Naive thymus-derived CD8-positive, alpha-beta T cell (primary cell): ENCODE measurements at regions not wholly inside any gene's neighbourhood (a gene's known extent, or its start where the extent isn't known, plus 50 kb on each side); places are given as distances from the start of the nearest gene placed in this dataset.
"Not testable (repeated sequence)": the region's sequence is repeated elsewhere in the genome, so short reads cannot be mapped to it uniquely, and the experiment has no call there.

Experiments used
- ATAC-seq, 2 donors: fragments of 150-1000 bp; cut with Tn5 transposase in 1 of 2; sonication (Bioruptor Pico), chemical (Tn5 transposase) in 1 of 2; 1 replicate in 1 of 2; 2 replicates in 1 of 2; pipeline ENCODE4 v1.10.0; 2021; ENCODE audit warnings: mild to moderate bottlenecking in 2 of 2, moderate library complexity in 2 of 2
- POLR2A ChIA-PET: fragments of 350-600 bp; sonication (Branson Sonifier 250); formaldehyde crosslinking; loops from one replicate; lab custom pipeline; 2021; ENCODE audit warnings: antibody characterized with exemption; lab: Charles Lee
- DNase-seq, 10 donors: peaks; one replicate each; pipeline versions ENCODE4 v3.0.0 to v3.0.0-alpha.2; 2020 to 2022
- H3K27ac Mint-ChIP-seq, 10 donors: one replicate each; pipeline ENCODE4 v1.8.0; 2020 to 2022; ENCODE audit warnings: mild to moderate bottlenecking in 10 of 10, mixed read lengths in 10 of 10, moderate library complexity in 4 of 10, inconsistent platforms in 1 of 10
- H3K27me3 Mint-ChIP-seq, 5 donors: one replicate each; pipeline ENCODE4 v1.8.0; 2021 to 2022; ENCODE audit warnings: mixed read lengths in 5 of 5
- H3K36me3 Mint-ChIP-seq, 3 donors: one replicate each; pipeline ENCODE4 v1.8.0; 2020 to 2022; ENCODE audit warnings: mixed read lengths in 3 of 3, mild to moderate bottlenecking in 2 of 3, inconsistent platforms in 1 of 3
- H3K4me1 Mint-ChIP-seq, 4 donors: one replicate each; pipeline ENCODE4 v1.8.0; 2021 to 2022; ENCODE audit warnings: mixed read lengths in 4 of 4
- H3K4me3 Mint-ChIP-seq, 10 donors: one replicate each; pipeline ENCODE4 v1.8.0; 2020 to 2022; ENCODE audit warnings: mild to moderate bottlenecking in 10 of 10, mixed read lengths in 10 of 10, moderate library complexity in 6 of 10, inconsistent platforms in 1 of 10
- H3K9me3 Mint-ChIP-seq, 9 donors: one replicate each; pipeline ENCODE4 v1.8.0; 2020 to 2022; ENCODE audit warnings: mixed read lengths in 9 of 9, mild to moderate bottlenecking in 3 of 9, inconsistent platforms in 1 of 9, moderate library complexity in 1 of 9

DNA sequence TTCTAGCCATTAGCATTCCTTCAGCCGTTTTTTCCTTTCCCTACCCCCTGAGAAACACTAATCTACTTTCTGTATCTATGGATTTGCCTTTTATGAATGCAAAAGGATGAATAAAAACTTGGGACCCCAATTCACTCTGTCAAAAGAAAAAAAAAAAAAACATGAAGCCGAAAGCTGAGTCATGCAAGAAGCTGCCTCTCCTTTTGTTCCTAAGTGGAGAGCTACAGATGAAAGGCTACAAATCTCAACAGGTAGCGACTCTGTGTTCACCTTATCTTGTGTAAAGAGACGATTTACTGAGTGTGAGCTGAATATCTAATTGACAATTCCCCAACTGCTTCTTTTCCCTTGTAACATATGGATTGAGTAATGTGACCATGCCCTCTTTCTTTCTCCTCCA lies 1072.8 kb downstream of the UQCRFS1 start:
- POLR2A ChIA-PET = no interaction called here
- peaks cover 0 to 37% (median 11%) of the 10 kb centered on the region in 9 donors for H3K9me3 Mint-ChIP-seq
- no peaks in the 10 kb centered on the region for H3K4me1 Mint-ChIP-seq
- no peaks in the 10 kb centered on the region for H3K27me3 Mint-ChIP-seq
- H3K36me3 Mint-ChIP-seq = no peaks in the 10 kb centered on the region
- H3K27ac Mint-ChIP-seq = no peak overlapping the region
- no peak for DNase-seq
- no peak for ATAC-seq
- H3K4me3 Mint-ChIP-seq = no peak overlapping the region

DNA sequence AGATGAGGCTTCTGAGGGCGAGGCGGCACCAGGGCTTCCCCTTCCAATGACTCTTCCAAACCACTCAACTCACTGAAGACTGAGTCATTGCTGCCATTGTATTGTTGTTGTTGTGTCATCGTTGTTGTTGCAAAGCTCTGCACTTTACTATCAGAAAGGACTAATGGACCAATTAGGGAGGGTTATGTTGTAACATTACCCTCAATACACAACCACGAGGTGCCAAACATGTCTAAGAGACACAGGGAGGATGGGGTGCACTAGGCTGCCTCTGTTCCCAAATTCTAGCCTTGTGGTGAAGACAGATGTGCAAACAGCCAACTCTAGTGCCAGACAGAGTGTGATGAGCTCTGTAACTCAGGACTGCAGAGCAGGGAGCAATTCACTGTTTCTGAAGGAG lies 1075.2 kb downstream of the UQCRFS1 start:
- Mint-ChIP-seq H3K27me3 (peaks cover 0 to 4% (median 1%) of the 10 kb centered on the region in 5 donors), H3K9me3 (peaks cover 0 to 33% (median 13%) of the 10 kb centered on the region in 9 donors), H3K36me3 (no peaks in the 10 kb centered on the region), H3K27ac (no peak overlapping the region), H3K4me3 (no peak overlapping the region), H3K4me1 (no peaks in the 10 kb centered on the region)
- ATAC-seq (no peak), DNase-seq (no peak)
- POLR2A ChIA-PET = no interaction called here

DNA sequence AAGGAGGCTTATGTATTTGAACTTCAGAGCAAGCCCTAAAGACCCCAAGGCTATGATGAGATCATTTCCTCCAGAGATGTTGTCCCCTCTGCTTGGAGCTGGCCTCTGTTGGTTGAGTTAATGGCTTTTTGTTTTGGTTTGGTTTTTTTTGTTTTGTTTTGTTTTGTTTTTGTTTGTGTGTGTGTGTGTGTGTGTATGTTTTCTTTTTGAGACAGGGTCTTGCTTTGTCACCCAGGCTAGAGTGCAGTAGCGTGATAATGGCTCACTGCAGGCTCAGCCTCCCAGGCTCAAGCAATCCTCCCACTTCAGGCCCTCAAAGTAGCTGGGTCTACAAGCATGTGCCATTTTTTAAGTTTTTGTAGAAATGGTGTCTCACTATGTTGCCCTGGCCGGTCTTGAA lies 1076.2 kb downstream of the UQCRFS1 start:
- peaks cover 0 to 6% (median 1%) of the 10 kb centered on the region in 5 donors for H3K27me3 Mint-ChIP-seq
- peaks cover 0 to 33% (median 12%) of the 10 kb centered on the region in 9 donors for H3K9me3 Mint-ChIP-seq
- no peaks in the 10 kb centered on the region for H3K36me3 Mint-ChIP-seq
- POLR2A ChIA-PET = no interaction called here
- ATAC-seq (no peak), DNase-seq (no peak)
- no peaks in the 10 kb centered on the region for H3K4me1 Mint-ChIP-seq
- no peak overlapping the region for H3K27ac Mint-ChIP-seq
- H3K4me3 Mint-ChIP-seq = no peak overlapping the region

DNA sequence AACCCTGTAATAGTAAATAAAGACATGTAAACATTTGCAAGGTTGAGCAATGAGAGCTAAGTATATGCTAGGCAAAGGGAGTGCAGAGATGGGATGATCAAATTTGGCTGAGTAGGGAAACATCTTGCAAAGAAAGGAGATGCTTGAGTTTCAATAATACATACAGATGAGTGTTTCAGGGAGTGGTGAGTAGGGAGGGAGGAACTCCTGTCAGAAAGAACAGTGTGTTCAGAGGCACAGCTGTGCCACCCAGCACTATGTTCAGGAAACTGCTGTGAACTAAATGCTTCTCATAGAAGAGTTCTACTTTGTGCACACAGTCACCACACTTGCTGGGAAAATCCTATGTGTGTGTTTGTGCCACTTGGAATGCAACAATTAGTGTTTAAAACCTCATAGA lies 1077.1 kb downstream of the UQCRFS1 start:
- Mint-ChIP-seq H3K27me3 (peaks cover 0 to 11% (median 2%) of the 10 kb centered on the region in 5 donors), H3K36me3 (no peaks in the 10 kb centered on the region), H3K27ac (no peak overlapping the region), H3K9me3 (peaks cover 0 to 29% (median 11%) of the 10 kb centered on the region in 9 donors), H3K4me3 (no peak overlapping the region), H3K4me1 (no peaks in the 10 kb centered on the region)
- DNase-seq (no peak), ATAC-seq (no peak)
- POLR2A ChIA-PET = no interaction called here

DNA sequence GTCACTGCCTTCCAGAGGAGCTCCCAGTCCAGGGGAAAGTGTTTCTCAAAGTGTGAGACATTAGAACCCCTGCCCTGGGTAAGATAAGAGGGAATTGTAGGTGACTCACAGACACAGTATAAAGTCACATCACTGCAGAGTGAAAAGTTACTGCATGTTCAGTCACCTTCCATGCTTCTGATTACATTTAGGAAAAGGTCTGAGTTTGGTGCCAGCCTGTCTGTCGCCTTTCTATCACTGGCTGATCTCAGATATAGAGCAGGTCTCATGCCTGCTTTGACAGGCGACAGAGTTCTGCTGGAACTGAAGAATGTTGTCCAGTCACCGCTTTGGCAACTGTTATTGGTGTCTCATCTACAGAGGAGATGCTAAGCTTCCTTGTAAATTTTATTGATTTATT lies 1078.6 kb downstream of the UQCRFS1 start:
- POLR2A ChIA-PET = no interaction called here
- H3K4me1 Mint-ChIP-seq = no peaks in the 10 kb centered on the region
- H3K27ac Mint-ChIP-seq = no peak overlapping the region
- peaks cover 0 to 21% (median 8%) of the 10 kb centered on the region in 9 donors for H3K9me3 Mint-ChIP-seq
- no peaks in the 10 kb centered on the region for H3K36me3 Mint-ChIP-seq
- DNase-seq = no peak
- H3K27me3 Mint-ChIP-seq = peaks cover 0 to 11% (median 2%) of the 10 kb centered on the region in 5 donors
- ATAC-seq = no peak
- no peak overlapping the region for H3K4me3 Mint-ChIP-seq

DNA sequence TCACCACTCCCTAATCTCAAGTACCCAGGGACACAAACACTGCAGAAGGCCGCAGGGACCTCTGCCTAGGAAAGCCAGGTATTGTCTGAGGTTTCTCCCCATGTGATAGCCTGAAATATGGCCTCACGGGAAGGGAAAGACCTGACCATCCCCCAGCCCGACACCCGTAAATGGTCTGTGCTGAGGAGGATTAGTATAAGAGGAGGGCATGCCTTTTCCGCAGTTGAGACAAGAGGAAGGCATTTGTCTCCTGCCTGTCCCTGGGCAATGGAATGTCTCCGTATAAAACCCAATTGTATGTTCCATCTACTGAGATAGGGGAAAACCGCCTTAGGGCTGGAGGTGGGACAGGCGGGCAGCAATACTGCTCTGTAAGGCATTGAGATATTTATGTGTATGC lies 1082.1 kb downstream of the UQCRFS1 start:
- POLR2A ChIA-PET, H3K36me3 Mint-ChIP-seq, H3K4me1 Mint-ChIP-seq, DNase-seq, ATAC-seq, H3K27ac Mint-ChIP-seq, H3K4me3 Mint-ChIP-seq: not testable (repeated sequence)
- peaks cover 0 to 14% (median 8%) of the 10 kb centered on the region in 9 donors for H3K9me3 Mint-ChIP-seq
- peaks cover 0 to 21% (median 2%) of the 10 kb centered on the region in 5 donors for H3K27me3 Mint-ChIP-seq

DNA sequence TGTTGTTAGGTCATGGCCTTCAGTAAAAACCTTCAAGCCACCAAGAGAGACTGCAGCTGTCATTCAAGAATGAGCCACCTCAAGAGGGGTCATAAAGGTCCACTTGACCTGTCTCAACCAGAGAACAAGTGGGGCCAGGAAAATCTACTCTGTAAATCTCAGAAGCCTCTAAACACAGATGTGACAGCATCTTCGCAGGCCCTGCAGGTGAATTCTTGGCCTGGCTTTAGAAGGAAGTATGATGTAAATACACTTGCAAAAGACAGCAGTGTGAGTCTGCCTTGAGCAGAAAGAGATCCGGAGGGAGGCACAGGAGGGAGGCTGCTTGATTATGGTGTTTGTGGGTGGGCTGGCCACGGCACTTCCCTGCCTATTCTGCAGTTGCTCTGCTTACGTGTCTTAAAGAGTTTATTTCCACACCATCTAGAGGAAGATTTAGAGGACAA lies 1082.9 kb downstream of the UQCRFS1 start:
- peaks cover 0 to 3% (median 0%) of the 10 kb centered on the region in 3 donors for H3K36me3 Mint-ChIP-seq
- DNase-seq (no peak), ATAC-seq (no peak)
- POLR2A ChIA-PET = no interaction called here
- no peaks in the 10 kb centered on the region for H3K4me1 Mint-ChIP-seq
- H3K27ac Mint-ChIP-seq = no peak overlapping the region
- H3K9me3 Mint-ChIP-seq = peaks cover 0 to 14% (median 4%) of the 10 kb centered on the region in 9 donors
- peaks cover 0 to 21% (median 2%) of the 10 kb centered on the region in 5 donors for H3K27me3 Mint-ChIP-seq
- H3K4me3 Mint-ChIP-seq = no peak overlapping the region

DNA sequence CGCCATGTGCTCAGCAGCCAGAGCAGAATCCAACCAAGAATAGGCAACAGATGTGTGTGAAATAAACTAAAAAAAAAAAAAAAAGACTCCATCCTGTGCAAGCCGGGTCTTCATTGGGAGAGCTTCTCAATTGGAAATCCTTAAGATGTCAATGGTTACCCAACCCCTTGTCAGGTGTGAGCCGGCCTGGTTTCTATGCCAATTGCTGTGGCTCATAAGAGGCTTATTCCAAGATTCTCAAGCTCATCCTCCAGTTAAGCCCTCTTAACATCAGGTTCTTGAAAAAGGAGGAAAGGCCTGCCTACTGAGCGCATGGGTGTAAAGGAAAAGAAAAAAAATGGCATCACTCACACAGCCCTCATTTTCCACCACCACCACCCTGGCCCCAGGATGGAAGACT lies 1084.6 kb downstream of the UQCRFS1 start:
- POLR2A ChIA-PET = no interaction called here
- no peak for DNase-seq
- H3K27me3 Mint-ChIP-seq = peaks cover 0 to 21% (median 4%) of the 10 kb centered on the region in 5 donors
- H3K36me3 Mint-ChIP-seq = peaks cover 0 to 3% (median 0%) of the 10 kb centered on the region in 3 donors
- peaks cover 0 to 12% (median 6%) of the 10 kb centered on the region in 9 donors for H3K9me3 Mint-ChIP-seq
- ATAC-seq = no peak
- H3K4me3 Mint-ChIP-seq = no peak overlapping the region
- no peak overlapping the region for H3K27ac Mint-ChIP-seq
- no peaks in the 10 kb centered on the region for H3K4me1 Mint-ChIP-seq

DNA sequence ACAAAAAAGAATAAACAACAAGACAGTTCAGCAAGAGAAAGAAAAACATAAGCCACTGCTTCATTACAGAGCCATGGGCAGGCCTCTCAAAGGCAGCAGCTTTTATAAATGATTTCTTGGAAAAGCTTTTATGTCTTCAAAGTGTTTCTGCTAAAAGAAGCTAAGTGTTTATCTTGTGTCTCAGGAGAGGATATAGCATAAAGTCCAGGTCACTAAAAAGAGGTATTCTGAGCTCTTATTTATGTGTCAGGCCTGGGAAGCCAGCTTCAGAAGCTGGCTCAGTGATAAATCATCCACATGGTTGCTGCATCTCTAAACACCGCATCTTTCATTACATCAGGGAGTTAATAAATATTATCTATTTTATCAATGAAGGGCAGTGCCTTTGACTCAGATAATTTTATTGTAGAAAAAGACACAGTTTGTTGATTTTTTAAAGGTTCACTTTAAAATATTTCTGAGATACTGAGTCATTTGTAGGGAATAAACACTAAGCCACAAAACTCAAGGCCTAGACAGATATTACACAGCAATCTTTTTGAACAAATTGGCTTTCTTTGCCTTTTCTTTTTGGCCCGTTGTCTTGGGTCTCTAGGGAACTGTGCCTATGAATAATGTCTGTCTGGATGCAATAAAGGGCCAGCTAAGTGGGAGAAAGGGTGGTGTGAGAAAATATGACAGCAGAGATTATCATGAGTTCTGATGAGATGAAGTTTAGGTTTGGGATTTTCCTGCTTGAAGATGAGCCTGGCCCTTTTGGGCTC lies 1086.6 kb downstream of the UQCRFS1 start:
- POLR2A ChIA-PET = no interaction called here
- H3K27me3 Mint-ChIP-seq = peaks cover 0 to 13% (median 1%) of the 10 kb centered on the region in 5 donors
- no peak overlapping the region for H3K27ac Mint-ChIP-seq
- peaks cover 0 to 3% (median 0%) of the 10 kb centered on the region in 3 donors for H3K36me3 Mint-ChIP-seq
- ATAC-seq (no peak), DNase-seq (no peak)
- no peak overlapping the region for H3K4me3 Mint-ChIP-seq
- peaks cover 0 to 16% (median 6%) of the 10 kb centered on the region in 9 donors for H3K9me3 Mint-ChIP-seq
- no peaks in the 10 kb centered on the region for H3K4me1 Mint-ChIP-seq

DNA sequence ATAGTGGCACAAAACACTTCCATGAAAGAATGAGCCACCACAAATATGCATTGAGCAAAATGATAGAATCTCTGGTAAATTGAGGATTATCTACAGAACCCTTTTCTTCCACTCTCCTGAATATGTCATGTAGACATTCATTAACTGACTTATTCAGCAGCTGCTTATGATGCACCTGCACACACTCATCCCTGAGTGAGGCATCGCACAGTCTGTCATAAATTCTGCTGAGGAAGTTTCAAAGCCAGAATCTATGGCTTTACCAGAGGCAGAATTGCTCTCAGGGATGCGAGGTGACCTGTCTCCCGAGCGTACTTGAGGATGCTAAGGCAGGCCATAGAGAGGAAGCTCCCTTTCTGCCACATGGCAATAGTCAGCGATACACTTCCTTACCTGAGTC lies 1090.2 kb downstream of the UQCRFS1 start:
- DNase-seq (no peak), ATAC-seq (no peak)
- POLR2A ChIA-PET = no interaction called here
- H3K36me3 Mint-ChIP-seq = peaks cover 0 to under 1% (median 0%) of the 10 kb centered on the region in 3 donors
- no peak overlapping the region for H3K4me3 Mint-ChIP-seq
- H3K27ac Mint-ChIP-seq = no peak overlapping the region
- peaks cover 0 to 15% (median 0%) of the 10 kb centered on the region in 9 donors for H3K9me3 Mint-ChIP-seq
- H3K4me1 Mint-ChIP-seq = no peaks in the 10 kb centered on the region
- peaks cover 0 to 4% (median 0%) of the 10 kb centered on the region in 5 donors for H3K27me3 Mint-ChIP-seq

DNA sequence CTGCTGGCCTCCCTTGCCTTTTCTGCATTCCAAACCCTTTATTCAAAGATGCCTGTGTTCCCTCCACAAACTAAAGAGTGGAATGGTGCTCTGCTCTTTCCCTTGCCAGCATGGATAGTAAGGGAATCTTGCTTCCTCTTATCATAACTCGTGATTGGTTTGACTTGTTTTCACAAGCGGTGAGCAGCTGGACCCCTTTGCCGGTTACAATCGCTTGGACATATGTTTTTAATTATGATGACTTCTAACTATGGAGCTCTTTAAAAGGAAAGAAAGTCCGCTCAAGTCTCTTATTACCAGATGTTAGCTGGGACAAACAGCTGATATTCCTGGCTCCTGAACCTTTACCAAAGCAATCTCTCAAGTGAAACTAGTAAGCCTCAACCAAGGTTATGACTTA lies 1094.7 kb downstream of the UQCRFS1 start:
- no peak overlapping the region for H3K27ac Mint-ChIP-seq
- POLR2A ChIA-PET = no interaction called here
- H3K9me3 Mint-ChIP-seq = peaks cover 3 to 23% (median 14%) of the 10 kb centered on the region in 9 donors
- ATAC-seq (no peak), DNase-seq (no peak)
- no peaks in the 10 kb centered on the region for H3K27me3 Mint-ChIP-seq
- H3K4me3 Mint-ChIP-seq = no peak overlapping the region
- H3K4me1 Mint-ChIP-seq = no peaks in the 10 kb centered on the region
- peaks cover 0 to 7% (median 0%) of the 10 kb centered on the region in 3 donors for H3K36me3 Mint-ChIP-seq

DNA sequence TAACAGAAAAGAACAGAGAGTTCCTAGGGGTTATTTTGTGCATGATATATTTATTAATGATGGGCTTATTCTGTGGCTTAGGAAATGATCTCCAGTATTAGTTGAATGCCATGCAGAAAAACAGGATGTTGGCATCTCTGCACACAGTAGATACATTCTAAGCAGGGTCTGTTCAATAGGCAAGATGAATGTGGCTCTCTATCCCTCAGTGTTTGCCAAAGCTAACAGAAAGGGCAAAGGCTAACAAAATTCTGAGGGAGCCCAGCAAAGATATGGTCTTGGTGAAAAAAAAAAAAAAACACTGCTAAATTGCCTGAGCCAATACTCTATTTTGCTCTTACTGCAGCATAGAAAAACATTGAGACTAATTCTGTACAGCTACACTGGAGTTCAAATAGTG lies 1095.8 kb downstream of the UQCRFS1 start:
- H3K4me3 Mint-ChIP-seq = no peak overlapping the region
- POLR2A ChIA-PET = no interaction called here
- ATAC-seq (no peak), DNase-seq (no peak)
- peaks cover 0 to 7% (median 0%) of the 10 kb centered on the region in 3 donors for H3K36me3 Mint-ChIP-seq
- no peak overlapping the region for H3K27ac Mint-ChIP-seq
- H3K4me1 Mint-ChIP-seq = no peaks in the 10 kb centered on the region
- H3K9me3 Mint-ChIP-seq = peaks cover 5 to 25% (median 14%) of the 10 kb centered on the region in 9 donors
- H3K27me3 Mint-ChIP-seq = no peaks in the 10 kb centered on the region

DNA sequence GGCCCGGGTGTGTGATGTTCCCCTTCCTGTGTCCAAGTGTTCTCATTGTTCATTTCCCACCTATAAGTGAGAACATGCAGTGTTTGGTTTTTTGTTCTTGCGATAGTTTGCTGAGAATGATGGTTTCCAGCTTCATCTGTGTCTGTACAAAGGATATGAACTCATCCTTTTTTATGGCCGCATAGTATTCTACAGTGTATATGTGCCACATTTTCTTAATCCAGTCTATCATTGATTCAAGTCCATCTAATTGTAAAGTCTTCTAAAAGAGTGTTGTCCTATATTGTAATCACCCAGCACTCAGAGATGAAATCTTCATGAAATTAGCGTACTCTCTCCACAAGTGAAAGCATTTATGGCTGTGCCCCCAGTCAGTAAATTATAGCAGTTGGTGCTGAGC lies 1096.6 kb downstream of the UQCRFS1 start:
- not testable (repeated sequence) for ATAC-seq, H3K27me3 Mint-ChIP-seq

More for the DNA sequence above, 1096.6 kb downstream of the UQCRFS1 start:
- H3K27ac Mint-ChIP-seq, POLR2A ChIA-PET, H3K4me3 Mint-ChIP-seq, DNase-seq, H3K4me1 Mint-ChIP-seq, H3K36me3 Mint-ChIP-seq: not testable (repeated sequence)
- peaks cover 7 to 30% (median 14%) of the 10 kb centered on the region in 9 donors for H3K9me3 Mint-ChIP-seq
